ENCODE measurements at regions not wholly inside any gene's neighbourhood (a gene's known extent, or its start where the extent isn't known, plus 50 kb on each side); places are given as distances from the start of the nearest gene placed in this dataset.
"Not testable (repeated sequence)": the region's sequence is repeated elsewhere in the genome, so short reads cannot be mapped to it uniquely, and the experiment has no call there.

- DNase-seq (ENCODE audit: low spot score) = peak; percentile 92
These were observed 530.6 kb upstream of the IL12A start for GRCh38 chr3:159458010-159458409.

- DNase-seq (ENCODE audit: low spot score) = no peak
These were observed 529.7 kb upstream of the IL12A start for GRCh38 chr3:159458982-159459381.

GRCh38 chr3:159472611-159473010, 516.0 kb upstream of the IL12A start:
- DNase-seq (ENCODE audit: low spot score) = no peak

- no peak for DNase-seq (ENCODE audit: low spot score)
These were observed 515.4 kb upstream of the IL12A start for GRCh38 chr3:159473206-159473605.

DNA sequence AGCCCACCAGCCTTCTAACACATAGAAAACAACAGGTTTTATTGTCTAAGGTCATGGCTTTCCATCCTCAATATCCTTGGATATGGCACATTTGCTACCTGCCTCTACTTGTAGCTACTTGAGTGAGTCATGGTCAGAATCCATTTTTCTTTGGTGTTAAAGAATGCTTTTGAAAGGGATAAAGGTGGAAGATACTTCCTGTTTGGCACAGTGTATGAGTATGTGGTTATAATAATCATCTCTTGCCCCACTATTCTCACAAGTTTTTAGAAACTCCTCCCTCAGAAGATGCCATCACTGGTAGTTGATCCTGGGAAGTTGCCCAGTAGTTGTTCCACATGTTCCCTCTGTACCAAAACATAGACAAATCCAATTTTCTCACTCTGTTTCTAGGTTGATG, 508.6 kb upstream of the IL12A start:
- DNase-seq (ENCODE audit: low spot score) = no peak

GRCh38 chr3:159482241-159482993, 506.2 kb upstream of the IL12A start:
- DNase-seq (ENCODE audit: low spot score) = no peak

DNA sequence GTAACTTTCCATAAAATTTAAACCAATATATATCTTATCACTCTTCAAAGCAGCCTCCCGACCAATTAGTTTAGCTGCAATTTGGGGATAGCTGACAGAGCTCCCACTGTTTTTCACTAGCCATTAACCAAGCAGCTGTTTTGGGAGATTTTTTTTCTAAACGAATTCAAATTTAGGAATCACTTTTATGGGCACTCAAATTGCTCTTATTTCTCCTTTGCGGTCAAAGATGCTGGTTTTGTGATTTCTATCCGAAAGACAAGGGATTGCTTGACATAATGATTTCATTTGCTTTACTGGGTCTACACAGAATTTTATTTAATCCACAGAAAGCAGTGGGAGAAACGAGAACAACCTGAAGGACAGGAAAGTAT, 505.7 kb upstream of the IL12A start:
- DNase-seq (ENCODE audit: low spot score) = no peak

- no peak for DNase-seq (ENCODE audit: low spot score)
These were observed 502.1 kb upstream of the IL12A start for GRCh38 chr3:159486580-159486979.

DNA sequence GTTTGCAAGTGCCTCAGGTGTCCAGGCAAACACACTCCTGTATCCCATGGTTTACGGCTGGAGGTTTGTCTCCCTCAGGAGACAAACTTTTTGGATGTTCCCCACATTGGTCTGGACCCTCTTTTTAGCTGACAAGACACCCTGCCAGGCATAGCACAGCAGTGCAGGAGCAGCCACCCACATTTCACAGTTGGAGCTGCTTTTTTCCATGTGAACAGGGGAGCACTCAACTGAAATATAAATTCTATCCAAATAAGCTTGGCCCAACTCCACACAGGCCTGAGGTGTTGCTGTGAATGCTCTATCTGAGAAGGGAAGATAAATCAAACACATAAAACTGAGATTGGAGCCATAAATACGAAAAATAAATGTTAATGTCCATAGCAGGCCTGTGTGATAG, 501.3 kb upstream of the IL12A start:
- DNase-seq (ENCODE audit: low spot score) = no peak

DNA sequence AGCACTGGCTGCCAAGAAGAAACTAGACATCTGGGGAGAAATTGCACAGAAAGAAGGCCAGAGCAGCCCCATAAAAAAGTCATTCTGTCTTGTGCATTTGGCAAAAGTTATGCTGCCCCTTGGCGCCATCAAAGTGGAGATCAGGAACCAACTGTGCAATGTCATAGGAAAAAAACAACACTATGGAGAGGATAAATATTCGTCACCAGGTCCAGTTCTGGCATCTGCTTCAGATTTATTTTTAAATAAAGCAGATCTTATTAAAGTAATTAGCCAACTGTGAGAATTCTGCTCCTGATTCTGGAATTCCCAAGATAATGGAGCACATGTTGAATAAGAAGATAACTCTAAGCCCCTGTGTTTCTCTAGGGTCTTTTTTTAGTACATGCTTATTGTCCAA, 500.0 kb upstream of the IL12A start:
- DNase-seq (ENCODE audit: low spot score) = no peak

DNA sequence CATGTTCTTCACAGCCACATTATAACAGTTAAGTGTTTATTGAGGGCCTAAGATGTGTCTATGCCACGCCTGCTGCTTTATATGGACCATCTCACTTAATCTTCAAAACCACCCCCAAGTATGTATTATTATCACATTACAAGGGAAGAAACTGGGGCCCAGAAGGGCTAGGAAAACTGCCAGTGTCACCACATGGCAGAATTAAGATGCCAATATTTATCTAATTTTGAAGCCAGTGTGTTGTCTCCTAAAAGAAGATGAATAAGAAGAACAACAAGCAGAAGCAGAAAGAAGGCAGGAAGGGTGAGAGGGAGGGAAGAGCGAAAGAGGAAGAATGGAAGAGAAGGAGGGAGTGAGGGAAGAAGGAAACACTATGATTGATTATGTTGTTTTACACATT, 491.3 kb upstream of the IL12A start:
- DNase-seq (ENCODE audit: low spot score) = no peak

- DNase-seq (ENCODE audit: low spot score) = peak; percentile 8
These were observed 489.4 kb upstream of the IL12A start for GRCh38 chr3:159499031-159499793.

DNA sequence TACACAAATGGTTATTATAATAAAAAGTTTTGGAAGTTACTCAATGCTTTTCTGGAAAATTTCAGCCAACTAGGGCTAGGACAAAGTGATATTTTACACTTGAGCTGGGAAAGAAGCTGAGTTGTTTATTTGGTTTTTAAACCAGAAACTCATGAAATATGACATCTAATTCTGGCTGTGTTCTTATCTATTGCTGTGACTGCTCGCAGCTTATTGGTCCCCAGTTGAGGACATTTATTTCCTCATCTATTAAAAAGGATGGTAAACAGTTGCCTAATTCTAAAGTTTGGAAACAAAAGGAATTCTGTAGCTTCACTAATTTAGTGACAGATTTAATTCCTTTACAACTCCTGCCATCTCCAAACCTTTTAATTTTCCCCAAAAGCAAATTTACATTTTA, 487.6 kb upstream of the IL12A start:
- no peak for DNase-seq (ENCODE audit: low spot score)

GRCh38 chr3:159502986-159503385, 485.6 kb upstream of the IL12A start:
- no peak for DNase-seq (ENCODE audit: low spot score)

- not testable (repeated sequence) for DNase-seq (ENCODE audit: low spot score)
These were observed 477.6 kb upstream of the IL12A start for GRCh38 chr3:159510988-159511387.

DNA sequence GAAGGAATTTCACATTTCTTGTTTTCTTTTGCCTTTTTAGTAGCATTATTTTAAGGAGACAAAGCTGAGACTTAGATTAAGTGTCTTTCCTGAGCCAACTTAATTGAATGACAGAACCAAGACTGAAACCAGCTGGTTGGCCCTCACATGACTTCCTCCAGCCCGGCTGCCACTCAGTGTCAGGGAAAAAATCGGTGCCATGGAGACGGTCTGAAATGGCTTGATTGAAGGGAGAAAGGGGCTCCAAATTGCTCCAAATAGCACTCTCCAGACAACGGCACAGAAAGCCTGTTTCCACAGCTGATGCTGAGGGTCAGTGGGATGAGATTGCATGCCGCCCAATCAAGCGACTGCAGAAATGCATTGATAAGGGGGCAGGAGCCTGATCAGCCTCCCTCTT, 475.2 kb upstream of the IL12A start:
- DNase-seq (ENCODE audit: low spot score) = no peak

DNA sequence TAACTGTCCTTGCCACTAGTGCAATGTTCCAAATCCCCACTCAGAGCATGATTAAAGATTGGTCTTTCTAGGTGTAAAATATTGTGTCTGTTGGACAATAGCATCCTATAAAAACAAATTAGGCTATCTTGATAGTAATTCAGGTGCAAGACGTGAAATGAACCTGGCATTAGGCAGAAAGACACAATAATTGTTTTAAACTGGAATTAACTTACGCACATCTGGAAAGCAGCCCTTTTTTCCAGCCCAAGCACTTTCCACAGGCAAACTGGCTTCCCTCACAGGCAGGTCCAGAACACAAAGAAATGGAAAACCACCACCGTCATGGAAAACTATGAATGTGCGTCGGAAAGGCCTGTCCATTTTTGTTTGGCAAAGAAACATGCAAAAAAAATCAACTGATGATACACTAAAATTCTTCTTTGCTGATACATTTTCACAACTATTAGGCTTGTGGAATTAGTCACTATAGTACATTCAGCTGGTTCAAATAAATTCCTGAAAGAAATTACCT, 474.7 kb upstream of the IL12A start:
- DNase-seq (ENCODE audit: low spot score) = peak; percentile 8

DNA sequence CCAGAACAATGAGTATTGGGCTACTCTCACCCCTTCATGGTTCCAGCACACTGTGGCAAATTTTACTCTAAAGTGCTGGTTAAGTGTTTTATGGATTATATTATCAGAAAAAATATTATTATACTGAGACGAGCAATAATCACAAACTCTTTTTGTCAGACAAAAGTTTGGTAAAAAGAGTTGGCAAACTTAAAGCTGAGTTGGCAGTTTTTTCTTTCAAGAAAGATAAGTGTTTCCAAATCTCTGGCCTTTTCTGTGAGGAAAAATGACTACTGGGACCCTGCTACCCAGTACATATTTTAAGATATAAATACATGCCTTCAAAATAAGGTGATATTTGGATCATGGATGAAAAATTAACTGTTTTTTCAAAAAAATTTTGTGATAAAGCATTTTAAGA, 471.5 kb upstream of the IL12A start:
- DNase-seq (ENCODE audit: low spot score) = no peak

DNA sequence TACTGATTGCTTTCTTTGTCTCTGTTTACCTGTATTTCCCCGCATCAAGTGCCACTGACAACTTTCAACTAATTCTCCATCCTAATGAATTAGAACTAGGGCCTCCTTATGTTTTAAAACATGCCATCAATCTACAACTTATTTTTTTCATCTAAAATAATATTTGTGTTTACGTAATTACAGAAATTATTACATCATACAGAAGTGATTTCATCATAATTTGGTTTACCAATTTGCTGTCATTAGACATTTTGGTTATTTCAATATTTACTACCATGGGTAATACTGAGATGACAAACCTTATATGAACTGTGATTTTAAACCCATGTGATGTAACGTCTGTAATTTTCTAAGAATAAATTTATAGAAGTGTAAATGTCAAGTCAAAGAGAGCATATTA, 468.0 kb upstream of the IL12A start:
- no peak for DNase-seq (ENCODE audit: low spot score)

- DNase-seq (ENCODE audit: low spot score) = no peak
These were observed 466.4 kb upstream of the IL12A start for GRCh38 chr3:159522276-159522675.

DNA sequence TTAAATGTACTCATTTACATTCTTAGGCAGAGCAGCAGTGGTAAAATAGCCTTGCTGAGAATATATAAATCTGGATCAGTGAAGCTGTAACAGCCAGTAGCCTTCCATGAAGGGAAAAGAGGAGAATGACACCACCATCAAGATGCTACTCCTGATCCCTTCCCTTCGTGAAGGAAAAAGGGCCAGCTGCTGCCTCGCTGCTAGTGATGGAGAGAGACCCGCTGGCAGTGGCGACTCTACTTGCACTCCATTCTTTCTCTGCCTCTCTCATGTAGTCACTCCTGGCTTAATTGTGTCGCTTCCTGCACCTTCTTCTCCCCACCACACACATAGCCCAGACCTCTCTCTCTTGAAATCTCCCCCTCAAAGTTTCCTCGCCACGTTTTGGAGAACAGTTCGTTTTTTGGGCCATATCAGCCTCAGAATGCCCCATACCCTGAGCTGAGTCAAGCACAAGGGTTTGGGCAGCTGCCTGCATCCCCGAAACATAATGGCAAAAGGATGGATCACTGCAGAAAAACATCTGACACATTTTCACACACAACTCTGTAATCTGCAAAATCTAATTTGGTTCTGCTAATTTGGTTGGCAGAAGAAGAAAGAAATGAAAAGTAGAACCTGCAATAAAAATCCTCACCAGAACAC, 460.3 kb upstream of the IL12A start:
- no peak for DNase-seq (ENCODE audit: low spot score)

- DNase-seq (ENCODE audit: low spot score) = no peak
These were observed 456.1 kb upstream of the IL12A start for GRCh38 chr3:159532577-159532976.

GRCh38 chr3:159534496-159534895, 454.1 kb upstream of the IL12A start:
- no peak for DNase-seq (ENCODE audit: low spot score)

Measured in AG08395 (cell line).